ENCODE measurements at regions not wholly inside any gene's neighbourhood (a gene's known extent, or its start where the extent isn't known, plus 50 kb on each side); places are given as distances from the start of the nearest gene placed in this dataset.
"Not testable (repeated sequence)": the region's sequence is repeated elsewhere in the genome, so short reads cannot be mapped to it uniquely, and the experiment has no call there.

DNA sequence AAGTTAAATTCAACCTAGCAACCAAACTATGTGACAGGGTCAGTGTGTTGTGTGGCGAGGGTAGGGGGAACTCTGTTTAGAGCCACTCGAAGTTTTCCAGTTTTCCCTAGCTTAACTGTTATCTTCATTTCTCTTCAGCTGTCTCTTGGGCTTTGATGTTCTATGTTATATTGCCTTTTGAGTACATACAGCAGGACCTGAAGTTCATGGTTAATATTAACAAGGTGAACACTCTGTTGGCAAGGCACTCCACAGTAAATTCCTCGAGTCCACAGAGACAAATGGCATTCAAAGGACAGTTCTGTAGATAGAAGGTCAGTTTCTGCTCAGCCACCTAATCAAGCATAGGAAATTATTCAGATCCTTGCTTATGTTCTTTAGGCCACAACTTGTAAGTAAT is 147.9 kb upstream of the DPH6 start:
- no peak for DNase-seq (ENCODE audit: low read depth in 3 of 3, low spot score in 1 of 3)

DNA sequence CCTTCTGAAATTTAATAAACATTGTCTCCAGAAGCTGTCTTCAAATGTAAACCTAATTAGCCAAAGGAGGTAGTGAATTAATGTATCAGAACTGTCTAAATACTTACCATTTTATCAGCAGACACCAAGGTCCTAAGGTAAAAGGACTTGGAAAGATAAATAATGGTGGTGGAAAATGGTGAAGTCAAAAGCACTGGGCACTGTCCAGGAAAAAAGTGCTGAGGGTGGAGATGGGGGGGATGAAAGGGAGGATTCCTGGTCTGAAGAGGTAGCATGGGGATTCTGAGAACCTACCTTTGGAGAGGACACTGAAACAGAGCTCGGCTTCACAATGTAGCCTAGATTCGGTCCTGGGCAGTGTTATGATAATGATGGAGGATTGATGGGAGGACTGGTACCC is 149.0 kb upstream of the DPH6 start:
- DNase-seq (ENCODE audit: low read depth in 3 of 3, low spot score in 1 of 3), result no peak

DNA sequence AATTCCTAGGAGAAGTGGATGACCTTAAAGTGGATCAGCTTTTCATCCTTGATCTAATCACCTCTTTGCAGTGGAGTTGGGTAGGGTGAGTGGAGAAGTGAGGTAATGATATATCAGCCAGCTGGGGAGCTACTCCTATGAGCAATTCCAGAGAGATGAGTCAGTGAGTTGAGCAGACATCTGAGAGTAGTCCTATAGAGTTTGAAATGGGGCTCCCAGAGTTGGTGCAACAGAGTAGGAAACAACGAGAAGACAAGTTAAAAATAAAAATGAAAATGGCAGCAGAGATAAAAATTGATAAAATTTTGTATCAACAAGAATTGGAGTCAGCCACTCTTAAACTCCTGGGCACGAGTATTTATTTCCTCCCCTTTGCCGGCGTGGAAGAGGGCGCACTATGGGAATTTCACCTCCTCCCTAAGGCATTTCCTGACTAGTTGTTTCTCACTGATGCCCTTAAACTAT is 150.8 kb upstream of the DPH6 start:
- DNase-seq (ENCODE audit: low read depth in 3 of 3, low spot score in 1 of 3), result no peak

DNA sequence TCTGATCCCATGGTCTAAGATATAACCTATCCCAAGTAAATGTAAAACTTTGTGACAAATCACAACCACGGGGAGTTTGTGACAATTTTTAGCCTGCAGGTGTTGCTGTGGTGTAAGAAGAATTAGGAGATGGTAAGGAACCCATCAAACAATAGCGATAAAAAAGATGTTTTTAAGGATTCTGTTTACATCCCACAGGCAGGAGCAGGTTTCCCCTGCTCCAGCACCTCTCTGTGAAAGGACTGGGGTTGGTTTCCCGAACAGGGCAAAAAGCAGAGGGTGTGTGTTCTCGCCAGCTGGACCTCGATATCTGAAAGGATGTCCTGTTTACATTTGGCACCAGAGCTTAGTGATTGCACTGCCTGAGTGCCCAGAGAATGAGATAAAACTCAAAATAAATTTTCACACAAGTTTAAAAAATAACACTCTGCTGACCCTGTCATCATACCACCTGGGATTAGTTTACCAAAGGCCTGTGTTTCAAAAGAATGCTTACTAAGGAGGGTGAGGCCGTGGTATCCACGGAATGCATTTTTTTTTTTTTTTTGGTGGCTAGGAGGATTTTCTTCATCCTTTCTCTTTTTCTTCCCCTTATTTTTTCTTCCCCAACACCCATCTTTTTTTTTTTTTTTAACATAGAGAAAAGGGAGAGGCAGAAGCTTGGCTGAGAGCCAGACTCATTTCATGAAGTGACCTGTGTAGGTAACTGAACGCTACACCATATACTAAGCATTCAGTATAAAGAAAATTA is 151.8 kb upstream of the DPH6 start:
- no peak for DNase-seq (ENCODE audit: low read depth in 3 of 3, low spot score in 1 of 3)

DNA sequence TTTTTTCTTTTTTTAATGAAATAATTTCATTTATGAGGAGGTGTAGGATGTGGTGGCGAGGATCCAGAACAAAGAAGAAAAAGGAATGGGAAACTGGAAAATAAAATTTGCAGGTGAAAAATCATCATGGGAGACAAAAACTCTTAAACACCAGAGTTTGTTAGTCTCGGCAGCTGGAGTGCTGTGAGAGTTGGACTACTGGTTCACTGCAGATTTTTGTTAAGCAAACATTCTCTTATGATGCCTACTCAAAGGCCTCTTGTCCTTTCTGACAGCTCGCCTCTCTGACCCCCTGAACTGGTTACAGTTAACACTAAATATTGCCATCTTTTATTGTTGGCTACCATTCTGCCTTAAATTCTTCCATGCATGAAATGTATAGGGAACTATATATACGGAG is 152.4 kb upstream of the DPH6 start:
- DNase-seq (ENCODE audit: low read depth in 3 of 3, low spot score in 1 of 3), result no peak

DNA sequence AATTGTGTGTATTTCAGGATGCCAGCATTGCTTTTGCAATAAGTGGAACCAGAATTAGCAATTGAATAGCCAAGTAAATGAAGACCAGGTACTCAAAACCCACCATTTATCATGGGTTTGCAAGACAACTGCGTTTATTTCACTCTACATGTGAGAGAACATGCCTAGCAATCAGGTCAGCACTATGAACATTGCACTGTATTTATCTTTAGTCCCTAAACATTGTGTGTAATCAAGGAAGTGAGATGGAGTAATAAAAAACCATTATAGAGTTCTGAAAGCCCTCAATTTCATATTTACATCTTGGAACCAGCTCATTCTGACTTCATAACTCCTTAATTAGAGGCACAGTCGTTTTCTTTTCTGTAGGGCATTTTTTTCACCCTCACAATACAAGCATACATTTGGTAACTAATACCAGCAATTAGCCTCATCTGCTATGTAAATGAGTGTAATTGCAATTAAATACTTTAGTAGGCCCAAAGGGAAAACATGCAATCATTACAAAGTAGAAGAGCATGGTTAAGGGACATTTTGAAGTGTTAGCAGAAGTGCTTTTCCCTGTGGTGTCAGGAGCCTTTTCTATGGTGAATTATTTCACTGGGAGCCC is 153.1 kb upstream of the DPH6 start:
- DNase-seq (ENCODE audit: low read depth in 3 of 3, low spot score in 1 of 3), result no peak

DNA sequence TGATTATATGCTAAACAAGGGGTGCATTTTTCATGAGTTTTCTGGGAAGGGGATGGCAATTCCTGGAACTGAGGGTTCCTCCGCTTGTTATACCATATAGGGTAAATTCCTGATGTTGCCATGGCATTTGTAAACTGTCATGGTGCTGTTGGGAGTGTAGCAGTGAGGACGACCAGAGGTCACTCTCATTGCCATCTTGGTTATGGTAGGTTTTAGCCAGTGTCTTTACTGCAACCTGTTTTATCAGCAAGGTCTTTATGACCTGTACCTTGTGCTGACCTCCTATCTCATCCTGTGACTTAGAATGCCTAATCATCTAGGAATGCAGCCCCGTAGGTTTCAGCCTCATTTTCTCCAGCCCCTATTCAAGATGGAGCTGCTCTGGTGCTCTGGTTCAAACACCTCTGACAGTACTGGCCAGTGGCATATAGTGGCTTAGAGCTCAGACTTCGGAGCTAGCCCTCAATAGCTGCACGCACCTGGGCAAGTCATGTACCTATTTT is 154.2 kb upstream of the DPH6 start:
- not testable (repeated sequence) for DNase-seq (ENCODE audit: low read depth in 3 of 3, low spot score in 1 of 3)

DNA sequence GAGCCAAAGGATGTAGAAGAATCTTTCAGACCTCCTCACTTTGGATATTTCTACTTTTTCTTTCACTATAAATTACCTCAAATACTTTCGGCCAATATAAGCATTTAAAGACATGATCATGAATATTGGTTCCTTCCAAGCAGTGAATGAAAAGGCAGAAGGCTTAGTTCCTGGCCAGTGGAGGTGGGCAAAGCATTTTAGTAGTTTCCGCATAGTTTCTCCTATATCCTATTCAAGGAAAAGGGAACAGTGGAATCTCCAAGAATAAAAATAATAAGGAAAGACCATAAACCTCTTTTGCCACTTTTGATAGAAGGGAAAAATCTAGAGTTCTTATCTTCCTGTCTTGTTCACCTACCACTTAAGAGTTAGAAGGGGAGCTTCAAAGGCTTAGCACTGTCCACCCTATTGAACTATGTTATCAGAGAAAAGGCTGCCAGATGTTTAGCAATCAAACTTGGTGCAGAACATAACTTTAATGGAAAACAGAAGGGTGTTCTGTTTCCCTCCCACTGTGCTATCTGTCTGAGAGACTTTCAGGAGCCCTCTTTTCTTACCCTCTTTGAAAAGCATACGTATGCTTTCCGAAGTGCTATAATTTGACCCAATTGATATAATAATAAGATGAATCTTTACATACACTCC is 155.6 kb upstream of the DPH6 start:
- DNase-seq (ENCODE audit: low read depth in 3 of 3, low spot score in 1 of 3), result no peak

DNA sequence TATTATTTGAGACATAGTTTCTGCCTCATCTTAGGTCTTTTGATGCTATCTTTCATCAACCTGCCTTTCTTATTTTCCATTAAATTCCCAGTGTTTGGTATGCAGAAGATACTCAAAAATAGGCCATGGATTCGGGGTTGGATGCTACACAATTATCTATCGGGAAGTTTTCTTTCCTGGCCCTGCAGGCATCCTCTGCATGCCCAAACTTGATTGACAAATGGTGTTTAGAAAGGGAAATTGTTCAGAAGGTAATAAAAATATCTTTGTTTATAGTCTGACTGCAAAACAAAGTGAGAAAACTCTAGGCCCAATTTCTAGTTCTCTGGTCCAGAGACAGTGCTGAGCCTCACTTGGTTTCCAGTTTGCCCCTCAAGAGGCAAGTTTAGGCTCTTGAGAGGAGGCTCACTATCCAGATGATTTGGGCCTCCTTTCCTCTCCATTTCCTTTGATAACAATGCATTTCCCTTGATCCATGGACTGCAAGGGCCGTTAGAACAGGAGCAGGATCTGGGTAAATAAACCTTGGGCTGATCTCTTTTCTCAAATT is 157.1 kb upstream of the DPH6 start:
- no peak for DNase-seq (ENCODE audit: low read depth in 3 of 3, low spot score in 1 of 3)

DNA sequence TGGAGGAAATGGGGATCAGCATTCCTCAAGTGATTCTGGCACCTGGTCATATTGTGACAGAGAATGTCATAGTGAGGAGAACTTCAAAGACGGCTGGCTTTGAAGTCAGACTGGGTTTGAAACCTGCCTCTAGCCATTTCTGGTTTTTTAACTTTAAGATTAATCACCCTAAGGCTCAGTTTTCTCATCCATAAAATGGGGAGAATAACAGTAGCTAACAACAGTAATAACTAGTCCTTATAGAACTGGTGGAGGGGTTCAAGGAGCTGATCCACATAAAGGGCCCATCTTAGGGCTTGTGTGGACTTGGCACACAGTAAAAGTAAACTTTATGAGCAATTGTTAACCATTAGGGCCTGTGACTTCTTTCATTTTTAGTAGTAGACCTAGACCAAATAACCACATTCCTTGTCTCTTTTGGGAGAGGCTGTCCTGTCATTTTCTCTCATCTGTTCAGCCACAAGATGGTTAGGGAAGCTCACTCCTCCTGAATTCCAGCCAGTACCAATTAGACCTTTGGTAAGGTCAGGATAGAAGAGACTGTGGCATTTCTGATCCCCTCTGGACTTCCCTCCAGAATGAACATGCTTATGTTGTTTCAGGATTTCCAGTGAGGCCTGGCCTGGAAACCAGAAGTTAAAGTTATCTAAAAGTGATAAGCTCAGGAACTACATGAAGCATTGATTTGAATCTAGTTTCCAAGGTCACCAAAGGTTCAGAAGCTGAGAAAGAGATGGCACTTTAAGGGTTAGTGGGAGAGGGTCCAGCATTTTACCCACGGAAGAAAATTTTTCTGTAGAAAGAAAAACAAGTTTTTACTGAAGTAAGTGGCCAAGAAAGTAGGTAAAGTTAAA is 159.3 kb upstream of the DPH6 start:
- DNase-seq (ENCODE audit: low read depth in 3 of 3, low spot score in 1 of 3), result no peak

DNA sequence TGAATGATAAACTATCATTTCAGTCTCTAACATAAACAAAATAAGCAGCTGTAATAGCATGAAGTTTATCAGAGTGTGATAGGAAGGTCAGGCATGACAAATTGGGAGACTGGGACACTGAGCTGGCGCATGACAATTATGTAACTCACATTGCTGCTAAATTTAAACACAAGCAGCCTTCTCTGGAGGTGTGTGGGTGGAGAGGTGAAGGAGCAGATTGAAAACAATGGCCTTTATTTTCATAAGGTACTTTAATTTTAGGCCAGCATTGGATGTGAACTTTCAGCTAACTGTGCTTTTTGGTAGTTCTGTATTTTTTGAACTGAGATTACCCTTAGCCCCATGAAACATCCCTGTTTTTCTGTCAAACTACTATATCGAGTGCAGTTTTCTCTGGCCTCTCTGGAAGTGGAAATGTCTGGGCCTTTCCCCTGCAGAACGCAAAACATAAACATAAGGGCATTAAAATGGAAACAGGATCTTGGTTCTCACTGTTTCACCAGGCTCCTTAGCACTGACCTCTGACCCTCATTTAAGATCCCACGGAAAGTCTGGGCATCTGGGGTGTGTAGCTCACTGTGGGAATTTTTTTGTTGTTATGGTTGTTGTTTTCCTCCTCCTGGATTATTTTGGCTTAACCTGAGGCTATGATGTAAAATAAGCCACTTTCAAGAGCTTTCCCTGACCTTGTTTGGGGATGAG is 160.1 kb upstream of the DPH6 start:
- no peak for DNase-seq (ENCODE audit: low read depth in 3 of 3, low spot score in 1 of 3)

DNA sequence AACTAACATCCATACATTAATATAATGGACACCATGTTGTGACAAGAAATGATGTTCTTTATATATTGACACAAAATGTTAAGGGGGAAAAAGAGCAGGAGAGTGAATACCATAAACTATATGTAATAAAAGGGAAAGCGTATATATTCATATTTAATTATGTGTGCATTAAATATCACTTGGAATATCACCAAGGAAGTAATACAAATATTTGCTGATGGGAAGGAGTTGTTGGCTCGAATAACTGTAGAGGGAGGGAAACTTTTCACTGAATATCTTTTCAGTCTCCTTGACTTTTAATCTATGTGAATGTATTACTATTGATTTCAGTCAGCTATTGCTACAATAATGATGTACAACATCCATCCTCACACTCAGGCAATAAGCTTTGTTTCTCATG is 167.0 kb upstream of the DPH6 start:
- no peak for DNase-seq (ENCODE audit: low read depth in 3 of 3, low spot score in 1 of 3)

DNA sequence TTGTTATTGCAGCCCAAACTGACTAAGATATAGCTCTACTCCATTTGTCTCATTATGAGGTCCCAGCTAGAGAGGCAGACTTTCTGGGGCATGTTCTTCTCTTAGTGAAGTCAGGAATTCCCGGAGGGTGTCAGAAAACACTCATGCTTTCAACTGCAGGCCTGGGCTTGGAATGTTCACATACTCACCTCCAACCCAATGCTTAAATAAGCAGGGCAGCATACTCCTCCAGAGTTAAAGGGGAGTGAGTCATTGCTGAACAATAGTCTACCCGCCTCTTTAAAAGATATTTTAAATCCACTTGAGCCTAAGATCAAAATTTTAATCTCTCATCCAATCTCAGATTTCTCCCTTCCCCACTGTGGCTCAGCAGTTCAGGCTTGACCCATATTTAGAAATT is 167.8 kb upstream of the DPH6 start:
- no peak for DNase-seq (ENCODE audit: low read depth in 3 of 3, low spot score in 1 of 3)

DNA sequence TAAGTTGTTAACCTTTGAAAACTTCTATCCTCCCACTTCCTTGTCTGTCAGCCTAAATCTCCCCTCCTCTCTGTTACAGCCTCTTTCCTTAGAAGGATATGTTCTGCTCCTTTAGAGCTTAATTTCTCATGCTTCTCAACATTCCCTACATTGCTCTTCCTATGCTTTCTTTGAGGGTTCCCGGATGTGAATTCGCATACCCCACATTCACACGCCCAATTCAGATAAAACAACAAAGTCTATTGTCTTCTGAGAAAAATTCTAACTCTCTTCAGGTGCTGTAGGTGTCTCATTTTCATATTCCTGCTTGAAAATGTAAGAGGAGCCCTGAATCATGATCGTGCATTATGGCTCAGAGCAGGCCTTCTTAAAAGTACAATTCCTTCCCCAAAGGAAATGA is 171.8 kb upstream of the DPH6 start:
- no peak for DNase-seq (ENCODE audit: low read depth in 3 of 3, low spot score in 1 of 3)

DNA sequence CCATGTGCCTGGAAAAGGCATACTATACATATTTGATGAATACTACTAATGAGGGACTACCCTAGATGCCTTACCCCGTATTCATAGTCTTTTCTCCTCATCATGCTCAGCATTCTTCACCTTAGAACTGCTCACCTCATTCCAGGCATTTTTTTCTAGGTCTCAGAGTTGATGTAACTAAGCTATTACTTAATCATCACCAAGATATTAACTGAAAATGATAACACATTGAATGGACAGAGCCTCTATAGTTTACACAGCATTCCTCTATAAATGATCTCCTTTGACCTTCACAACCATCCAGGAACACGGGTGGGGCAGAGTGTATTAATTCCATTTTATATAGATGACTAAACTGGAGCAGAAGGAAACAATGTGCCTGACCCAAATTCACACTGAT is 174.1 kb upstream of the DPH6 start:
- no peak for DNase-seq (ENCODE audit: low read depth in 3 of 3, low spot score in 1 of 3)

DNA sequence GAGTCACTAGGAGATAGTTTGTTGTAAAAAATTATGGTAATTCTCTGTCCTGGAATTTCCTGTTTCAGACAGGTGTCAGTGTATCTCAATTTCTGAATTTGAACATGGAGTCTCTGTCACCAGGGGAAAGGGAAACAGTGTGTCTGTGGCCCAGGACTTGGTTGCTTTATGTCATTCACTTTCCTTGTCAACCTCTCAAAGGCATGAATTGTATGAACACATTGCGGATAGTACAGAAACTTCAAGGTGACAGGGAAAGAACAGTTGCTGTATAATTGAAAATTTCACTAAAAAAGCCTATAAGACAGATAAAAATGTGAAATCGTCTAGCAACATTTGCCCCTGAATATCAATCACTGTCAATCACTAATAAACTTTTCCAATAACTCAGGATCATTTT is 175.0 kb upstream of the DPH6 start:
- DNase-seq (ENCODE audit: low read depth in 3 of 3, low spot score in 1 of 3), result no peak

DNA sequence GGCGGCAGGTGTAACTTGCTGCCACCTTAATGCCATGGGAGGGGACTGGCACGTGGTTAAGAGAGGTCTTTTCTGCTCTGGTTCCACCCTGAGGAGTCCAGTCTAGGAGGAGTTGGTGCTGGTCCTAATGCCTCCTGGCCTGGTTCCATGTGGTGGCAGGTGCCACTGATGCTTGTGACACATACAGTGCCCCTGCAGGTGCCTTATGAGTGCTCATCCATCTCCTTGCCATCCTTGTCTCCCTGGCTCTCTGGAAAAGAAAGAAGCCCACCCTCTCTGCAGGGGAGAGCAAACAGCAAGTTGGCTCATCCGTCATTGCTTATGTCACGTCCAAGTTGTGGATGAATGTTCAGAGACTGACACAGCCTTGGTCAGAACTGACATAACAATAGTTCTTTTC is 175.8 kb upstream of the DPH6 start:
- no peak for DNase-seq (ENCODE audit: low read depth in 3 of 3, low spot score in 1 of 3)

DNA sequence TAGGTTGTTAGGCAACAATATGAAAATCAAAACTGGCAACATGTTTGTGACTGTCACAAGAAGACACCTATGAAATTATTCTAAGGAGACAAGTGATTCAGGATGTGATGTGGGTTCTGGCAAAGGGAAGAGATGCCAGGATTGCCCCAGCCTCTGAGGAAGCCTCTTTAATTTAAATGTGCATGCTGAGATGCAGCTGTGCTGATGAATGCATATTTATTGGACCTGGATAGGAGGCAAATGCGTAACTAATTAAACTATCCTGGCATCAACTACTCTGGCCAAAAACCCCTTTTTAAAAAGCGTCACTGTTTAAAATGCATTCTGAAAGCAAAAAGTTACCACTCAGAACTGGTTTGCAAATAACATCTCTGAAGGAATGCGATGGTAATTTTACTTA is 176.5 kb upstream of the DPH6 start:
- no peak for DNase-seq (ENCODE audit: low read depth in 3 of 3, low spot score in 1 of 3)

DNA sequence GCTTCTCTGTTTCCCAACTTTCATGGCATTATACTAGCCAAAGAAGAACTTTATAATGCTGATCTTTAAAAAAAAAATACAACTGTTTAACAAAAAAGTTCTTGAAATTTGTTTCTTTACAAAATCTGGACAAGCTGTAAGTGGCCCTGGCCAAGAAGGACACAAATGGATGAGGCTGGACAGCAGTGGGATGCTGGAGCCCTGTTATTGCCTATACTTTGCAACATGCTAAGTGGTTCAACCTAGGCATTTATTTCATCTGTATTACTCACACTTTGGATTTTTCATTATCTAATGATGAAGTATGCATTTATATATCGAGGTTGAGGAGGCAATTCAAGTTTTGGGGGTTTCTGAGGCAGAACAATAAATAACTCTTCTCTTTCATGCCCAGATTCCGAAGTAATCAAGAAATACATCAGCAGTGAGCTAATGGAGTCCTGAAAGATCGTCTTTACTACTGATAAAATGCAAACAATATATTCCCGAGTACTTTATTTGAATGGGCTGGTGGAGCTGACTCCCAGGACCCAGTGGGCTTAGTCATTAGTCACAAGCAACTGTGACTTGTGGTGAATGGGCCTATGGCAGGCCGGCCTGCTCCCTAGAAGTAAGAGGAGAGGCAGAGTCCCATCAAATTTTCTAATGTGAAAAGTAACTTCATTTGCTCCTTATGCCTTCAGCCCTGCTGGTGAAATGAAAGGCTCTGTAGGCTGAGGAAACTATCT is 177.3 kb upstream of the DPH6 start:
- DNase-seq (ENCODE audit: low read depth in 3 of 3, low spot score in 1 of 3), result no peak

DNA sequence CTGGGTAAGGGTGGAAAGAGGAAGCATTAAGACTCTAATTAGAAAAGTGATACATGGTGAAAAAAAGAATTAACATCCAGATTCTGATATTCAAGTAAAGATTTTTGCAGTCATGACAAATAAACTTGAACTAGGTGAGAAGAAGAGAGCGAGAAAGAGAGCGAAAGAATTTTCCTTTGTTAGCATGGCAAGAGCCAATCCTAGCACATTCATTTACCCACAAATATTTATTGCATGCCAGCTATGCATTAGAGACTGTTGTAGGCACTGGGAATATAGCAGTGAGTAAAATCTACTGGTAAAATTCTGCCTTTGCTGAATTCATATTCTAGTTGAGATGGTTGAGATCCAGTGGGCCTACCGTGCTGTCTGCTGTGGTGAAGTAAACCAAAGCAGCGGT is 177.9 kb upstream of the DPH6 start:
- no peak for DNase-seq (ENCODE audit: low read depth in 3 of 3, low spot score in 1 of 3)
